ENCODE measurements at regions not wholly inside any gene's neighbourhood (a gene's known extent, or its start where the extent isn't known, plus 50 kb on each side); places are given as distances from the start of the nearest gene placed in this dataset.

DNA sequence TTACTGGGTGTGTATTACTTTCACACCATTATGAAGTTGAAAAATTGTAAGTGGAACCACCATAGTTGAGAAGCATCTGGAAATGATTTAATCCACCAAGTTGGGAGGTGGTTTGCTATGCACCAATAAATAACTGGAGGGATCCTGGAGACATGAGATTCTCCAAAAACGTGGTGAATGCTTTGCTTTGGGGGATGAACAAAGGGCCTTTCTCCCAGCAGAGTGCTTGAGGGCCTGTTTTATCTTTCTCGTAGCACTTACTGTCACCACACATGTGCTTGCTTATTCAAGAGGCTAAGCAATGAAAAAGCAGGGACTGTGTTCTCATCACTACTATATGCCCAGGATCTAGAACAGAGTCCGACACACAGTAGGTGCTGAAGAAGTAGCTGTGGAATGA lies 371.1 kb downstream of the DHX35 start:
- DNase-seq, result no peak

DNA sequence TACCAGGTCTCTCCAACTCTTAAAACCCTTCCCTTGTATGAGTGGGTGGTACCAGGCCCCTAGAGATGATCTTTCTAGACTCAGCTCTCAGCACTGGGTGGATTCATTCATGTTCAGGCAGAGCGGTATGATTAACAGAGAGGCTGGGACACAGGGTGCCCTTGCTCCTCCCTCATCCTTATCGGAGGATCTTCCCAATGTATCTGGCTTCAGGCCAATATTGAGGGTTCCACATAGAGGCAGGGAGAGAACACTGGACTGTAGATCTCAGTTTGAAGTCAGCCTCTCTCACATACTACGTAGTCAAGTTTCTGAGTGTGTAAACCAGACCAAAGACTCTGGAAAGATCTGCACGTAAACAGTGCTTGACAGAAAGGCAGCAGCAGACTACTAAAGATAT lies 366.2 kb downstream of the DHX35 start:
- DNase-seq, result no peak

DNA sequence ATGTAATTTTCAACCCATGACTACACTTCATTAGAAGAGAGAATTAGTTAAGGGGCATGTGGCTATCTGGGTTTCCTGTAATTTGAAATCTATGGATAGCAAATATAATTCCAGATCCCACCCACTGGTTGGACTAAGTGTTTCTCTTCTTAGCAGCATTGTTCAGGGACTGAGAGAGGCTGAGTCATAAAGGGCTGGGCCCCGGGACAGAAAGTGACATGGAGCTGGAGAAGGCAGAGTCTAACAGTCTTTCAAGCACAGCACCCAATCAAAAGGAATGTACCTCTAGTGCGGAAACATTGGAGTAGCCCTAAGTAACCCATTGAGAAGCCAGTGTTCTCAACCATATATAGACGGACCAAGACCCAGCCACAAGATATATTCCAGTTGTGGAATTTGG lies 363.9 kb downstream of the DHX35 start:
- DNase-seq, result no peak

DNA sequence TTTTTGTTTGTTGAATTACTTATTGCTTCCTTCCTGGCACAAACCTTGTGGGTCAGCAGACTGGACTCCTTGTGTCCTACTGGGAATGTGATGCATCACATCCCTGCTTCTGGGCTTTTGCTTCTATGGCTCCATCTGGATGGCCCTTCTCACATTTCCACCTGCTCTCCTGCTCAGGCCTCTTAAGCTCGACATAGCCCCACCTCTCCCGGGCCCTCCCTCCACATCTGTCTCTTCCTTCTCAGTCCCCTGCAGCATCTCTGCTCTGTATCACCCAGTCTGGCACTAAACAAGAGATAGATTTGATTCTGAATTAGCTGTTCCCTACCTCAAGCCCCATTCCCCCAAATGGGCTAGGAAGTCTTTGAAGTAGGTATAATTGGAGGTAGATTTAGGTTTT lies 356.8 kb downstream of the DHX35 start:
- DNase-seq, result no peak

DNA sequence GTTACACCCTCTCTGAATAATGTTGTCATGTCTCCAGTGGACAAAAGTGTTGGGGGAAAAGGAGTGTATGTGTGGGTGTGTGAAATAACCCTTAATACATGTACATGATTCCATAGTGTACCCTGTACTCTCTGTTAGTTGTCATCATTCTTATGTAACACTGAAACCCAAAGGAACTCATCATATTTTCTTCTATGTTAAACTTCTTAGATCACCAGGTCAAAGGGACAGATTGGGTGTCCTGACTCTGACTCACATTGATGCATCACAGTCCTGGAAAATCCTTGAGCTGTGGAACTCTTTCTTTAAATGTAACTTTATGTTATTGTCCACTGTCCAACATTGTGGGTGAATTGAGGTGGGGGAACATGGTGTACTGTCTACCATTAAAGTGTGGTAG lies 350.5 kb downstream of the DHX35 start:
- no peak for DNase-seq

DNA sequence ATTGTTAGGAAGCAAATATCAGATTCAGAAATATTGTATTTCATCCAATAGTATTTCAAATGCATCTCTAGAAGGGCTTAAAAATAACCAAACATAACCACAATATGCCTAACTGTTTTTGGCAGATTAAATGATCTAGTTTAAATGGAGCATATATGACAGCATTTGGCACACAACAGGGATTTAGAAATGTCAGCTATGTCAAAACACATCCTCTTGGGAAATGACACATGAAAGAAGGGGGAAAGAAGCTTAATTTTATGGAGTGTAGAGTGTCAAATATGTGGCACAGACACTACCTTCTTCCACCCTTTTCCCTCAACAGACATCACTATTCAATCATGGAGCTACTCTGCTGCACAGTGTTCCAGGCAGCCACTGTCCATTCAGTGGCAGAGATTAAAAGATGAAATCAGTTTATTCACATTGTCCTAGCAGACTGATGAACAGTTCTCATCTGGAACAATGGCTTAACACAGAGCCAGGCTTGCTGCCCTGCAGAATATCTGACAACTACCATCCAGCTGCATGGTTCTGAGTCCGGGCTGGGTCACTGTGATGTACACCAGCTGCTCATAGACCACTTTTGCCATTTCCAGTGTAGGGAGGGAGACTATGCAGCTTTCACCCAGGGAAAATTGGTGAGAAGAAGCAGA lies 349.8 kb downstream of the DHX35 start:
- no peak for DNase-seq

DNA sequence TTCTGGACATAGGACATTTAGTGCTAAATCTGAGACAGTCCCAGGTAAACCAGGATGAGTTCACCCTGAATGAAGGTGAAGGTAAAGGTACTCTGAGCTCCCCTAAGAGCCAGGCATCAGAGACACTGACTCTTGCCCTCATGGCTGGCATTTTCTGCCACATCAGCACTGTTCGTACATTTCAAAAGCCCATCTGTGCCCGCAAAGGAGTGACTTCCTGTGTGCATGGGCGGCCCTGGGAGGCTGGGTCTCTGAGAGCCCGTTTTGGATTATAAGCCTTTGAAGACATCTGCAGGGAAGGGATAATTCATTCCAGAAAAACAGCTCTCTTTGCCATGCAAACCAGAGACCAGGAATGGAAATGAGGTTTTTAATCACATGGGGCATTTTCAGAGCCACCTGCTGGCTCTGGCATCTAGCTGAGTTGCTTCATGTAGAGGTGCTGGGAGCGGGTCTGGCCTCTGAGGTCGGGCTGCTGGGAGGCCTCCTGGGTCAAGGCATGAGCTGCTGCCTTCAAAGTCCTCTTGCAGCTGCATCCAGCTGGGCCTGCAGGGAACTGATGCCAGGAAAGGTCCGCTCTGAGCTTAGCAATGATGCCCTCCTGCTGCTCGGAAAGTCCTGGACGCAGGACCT lies 348.3 kb downstream of the DHX35 start:
- no peak for DNase-seq

DNA sequence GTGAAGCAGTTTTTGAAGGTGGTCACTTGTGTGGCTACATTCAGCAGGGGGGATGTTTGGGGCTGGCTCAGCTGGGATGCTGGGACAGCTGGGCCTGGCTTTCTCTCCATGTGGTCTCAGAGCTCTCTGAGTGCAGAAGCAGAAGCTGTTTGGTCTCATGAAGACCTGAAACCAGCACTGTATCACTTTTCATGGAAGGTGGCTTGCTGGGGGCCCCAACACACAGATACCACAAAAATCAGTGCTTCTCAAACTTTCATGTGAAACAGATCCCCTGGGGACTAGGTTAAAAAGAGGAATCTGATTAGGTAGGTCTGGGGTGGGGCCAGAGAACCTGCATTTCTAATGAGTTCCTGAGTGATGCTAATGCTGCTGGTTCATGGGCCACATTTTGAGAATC lies 347.3 kb downstream of the DHX35 start:
- DNase-seq, result no peak

DNA sequence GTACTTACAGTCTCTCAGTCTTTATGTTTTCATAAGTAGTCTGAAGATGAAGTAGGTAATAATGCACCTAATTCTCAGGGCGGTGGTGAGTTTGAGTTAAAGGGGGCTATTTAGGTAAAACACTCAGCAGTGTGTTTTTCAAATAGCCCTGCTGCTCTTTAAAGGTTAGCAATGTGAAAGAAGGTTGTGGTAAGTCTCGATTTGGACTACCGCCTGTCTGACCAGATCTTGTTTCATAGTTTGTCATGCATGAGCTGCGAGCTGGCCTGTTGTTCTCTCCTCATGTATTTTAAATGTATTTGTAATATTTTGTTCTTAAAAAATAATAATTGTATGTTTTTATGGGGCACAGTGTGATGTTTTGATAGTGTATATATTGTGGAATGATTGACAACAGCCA lies 340.2 kb downstream of the DHX35 start:
- DNase-seq, result no peak

DNA sequence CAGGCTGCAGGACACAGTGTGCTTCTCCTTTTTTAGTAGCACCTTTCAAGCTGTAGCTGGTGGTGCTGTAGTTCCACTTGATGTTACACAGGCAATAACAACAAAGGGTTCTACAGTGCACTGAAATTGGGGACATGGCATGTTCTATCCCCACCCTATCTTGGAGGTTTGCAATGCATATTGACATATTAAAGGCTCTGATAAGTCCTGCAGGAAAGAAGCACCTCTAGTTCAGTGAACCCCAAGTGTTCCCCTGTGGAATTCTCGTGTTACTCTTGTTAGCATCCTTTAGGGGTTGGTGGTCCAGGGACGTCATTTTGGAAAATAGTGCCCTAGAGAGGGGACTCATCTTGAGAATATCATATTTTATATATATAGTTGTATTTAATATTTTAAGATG lies 337.6 kb downstream of the DHX35 start:
- no peak for DNase-seq

DNA sequence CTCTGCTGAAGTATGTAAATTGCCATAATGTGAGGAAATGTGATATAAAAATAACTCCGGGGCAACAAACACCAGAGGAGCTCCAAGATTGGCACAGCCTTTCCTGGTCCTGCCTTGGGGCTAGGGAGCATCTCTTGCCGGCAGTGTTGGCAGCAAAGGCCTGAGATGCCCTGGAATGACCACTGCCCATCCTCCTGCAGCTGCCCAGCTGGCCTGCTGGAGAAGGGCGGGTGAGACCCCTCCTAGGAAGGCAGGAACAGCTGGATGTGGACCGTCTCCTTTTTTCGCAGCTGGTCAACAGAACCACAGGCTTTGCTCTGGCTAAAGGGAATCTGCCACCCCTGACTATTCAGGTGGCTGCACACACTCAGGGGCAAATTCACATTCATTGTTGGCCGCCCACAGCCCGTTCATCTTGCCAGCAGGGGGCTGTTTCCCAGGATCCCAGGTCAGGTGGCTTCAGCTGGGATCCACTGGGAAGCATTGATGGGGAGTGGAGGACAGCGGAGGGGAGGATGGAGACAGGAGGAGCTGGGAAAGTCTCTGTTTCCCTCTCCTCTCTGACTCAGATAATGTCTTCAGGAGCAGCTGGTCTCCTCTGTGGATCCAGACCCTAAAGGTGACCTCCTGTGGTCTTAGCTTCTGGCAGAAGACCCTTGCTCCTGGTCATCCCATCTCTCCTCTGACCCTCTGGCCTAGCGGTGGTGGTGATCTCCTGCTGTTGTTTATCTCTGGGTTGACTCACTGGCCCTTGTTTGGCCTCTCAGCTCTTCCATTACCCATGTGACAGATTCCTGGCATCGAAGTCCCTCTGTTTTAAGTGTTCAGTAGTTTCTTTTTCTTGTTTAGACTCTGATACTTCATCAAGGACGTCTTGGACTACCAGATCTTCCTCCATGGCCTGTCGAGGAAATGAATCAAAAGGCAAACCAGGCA lies 336.7 kb downstream of the DHX35 start:
- DNase-seq, result no peak

DNA sequence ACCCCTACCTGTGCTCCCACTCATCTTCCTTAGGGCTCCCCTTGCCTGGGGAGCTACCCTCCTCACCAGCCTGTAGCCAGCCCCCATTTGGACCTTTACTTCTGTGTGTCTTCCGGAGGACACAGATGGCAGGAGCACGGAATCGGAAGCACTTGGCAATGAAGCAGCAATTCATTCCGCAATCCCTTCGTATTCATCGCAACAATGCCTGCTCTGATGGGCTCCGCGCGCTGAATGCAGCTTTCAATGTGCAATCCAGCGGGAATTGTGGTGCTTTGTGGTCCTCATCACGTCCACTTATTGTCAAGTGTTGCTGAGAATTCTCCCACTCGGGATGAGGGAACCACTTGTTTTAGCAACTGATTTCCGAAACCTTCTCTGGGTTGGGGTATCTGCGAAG lies 336.0 kb downstream of the DHX35 start:
- no peak for DNase-seq

DNA sequence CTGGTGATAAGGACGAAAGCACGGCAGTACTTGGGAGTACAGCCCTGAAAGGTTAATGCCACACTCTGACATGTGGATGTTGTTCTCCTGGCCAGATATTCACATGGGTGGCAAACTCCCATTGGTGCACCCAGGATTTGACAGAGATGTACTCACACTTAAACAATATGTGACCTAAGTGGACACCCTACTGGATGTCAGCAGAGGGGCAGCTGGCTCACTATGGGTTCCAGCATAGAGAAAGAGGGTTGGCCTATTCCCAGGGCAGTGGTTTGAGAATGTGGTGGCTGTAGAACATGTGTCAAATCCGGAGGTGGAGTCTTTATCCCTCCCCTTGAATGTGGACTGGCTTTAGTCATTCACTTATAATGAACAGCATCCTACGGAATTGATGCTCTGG lies 333.2 kb downstream of the DHX35 start:
- DNase-seq, result no peak

DNA sequence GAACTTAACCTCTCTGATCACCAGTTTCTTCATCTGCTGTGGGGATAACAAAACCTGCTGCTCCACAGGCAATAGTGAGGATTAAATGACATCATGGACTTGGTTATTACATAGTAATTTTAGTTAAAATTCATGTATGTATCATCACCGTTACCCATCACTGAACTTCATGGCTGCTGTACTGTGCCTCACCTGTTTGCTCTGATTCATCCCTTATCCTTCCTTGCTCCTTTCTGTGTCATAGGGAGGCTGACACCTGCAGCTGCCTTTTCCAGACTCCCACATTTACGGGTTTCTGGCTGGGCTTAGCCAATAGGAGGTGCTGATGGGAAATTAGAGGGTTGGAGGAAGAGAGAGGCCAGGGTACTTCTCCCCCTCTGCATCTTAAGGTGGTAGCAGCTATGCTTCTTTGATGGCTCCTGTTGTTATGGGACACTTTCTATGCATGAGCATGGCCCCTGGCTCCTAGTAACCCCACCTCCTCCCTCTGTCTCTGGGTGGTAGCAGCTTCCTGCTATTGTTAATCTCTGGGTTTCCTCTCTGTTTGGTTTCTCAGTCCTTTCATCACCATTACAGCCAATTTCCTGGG lies 332.1 kb downstream of the DHX35 start:
- no peak for DNase-seq

DNA sequence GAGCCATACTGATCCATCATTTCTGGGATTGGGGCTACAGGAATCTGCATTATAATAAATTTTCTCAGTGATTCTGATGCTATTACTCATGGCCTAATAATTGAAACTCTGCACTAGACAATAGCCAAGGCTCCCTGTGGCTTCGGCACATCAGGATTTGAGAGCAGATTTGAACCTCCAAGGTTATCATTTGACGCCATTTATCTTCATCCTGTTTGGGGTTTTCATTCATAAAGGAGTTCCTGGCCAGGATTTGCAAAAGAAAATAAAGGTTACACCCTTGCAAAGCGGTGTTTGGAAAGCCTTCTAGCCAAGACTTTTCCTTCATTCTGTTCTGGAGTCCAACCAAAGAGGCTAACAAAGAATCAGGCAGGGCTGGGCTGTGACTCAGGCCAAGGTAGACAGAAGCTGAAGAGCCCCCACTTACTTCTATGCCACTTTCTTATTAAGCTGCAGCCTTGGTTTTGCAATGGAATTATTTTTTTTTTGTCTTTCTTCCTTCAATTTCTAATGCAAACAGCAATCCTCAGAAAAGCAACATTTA lies 330.1 kb downstream of the DHX35 start:
- DNase-seq, result no peak

DNA sequence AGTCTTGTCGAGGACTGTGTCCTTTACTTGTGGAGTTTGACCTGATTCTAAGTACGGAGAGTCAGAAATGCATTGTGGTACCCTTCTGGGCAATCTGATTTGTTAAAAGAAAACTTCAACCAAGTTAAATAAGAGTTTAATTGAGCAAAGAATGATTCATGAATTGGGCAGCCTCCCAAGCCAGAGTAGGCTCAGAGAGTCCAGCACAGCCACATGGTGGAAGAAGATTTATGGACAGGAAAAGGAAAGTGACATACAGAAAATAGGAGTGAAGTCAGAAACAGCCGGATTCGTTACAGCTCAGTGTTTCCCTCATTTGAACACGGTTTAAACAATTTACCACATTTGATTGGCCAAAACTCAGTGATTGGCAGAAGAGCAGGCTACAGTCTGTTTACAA lies 329.2 kb downstream of the DHX35 start:
- DNase-seq, result peak; percentile 45

DNA sequence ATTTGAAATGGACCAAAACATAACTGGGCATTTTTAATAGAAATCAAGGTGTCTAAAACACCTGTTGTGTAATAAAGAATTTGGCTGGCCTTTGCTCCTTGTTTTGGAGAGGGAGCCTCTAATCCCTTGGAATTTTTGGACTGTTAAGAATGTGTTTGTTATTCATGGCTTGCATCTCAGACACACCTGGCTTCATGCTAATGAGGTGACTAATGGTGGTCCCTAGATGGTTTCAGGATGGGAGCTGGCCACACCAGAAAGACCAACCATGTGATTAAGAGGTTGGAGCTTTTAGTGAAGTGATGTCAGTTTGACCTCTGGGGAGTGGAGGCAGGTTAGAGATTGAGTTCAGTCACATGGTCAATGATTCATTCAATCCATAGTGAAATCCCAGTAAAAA lies 328.4 kb downstream of the DHX35 start:
- DNase-seq, result no peak

DNA sequence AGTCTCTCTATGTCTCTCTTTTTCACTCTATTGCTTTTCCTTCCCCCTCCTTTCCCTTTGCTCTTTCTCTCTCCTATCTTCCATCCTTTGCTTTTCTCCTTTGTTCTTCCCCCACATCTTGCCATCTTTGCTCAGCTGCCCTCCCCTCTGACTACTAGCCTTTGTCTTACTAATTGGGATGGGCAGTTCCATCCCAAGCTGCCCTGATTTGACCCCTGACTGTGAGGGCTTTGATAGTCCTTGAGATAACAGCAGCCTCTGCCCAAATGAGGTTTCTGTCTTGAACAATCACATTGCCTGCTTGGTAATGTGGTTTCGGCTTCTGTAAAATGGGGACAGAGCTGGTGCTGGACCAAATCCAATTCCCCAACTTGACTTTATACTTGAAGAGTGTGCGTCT lies 327.7 kb downstream of the DHX35 start:
- no peak for DNase-seq

DNA sequence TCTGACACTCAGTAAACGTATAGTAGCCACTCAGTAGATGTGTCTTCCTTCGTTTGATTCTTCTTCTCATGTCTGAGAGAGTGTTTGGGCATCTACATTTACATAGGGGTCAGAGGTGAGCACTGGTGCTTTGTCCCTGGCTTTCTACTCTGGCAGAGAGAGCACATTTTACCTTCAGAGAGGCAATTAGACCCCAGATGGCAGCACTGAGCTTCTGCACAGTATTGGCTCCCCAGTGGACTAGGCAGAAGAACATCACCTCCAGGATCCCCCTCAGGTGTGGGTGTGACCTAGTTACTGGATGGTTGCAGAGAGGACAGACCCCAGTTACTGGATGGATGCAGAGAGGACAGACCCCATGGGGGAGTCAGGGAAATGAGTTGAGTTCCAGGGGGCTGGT lies 327.2 kb downstream of the DHX35 start:
- DNase-seq, result no peak

DNA sequence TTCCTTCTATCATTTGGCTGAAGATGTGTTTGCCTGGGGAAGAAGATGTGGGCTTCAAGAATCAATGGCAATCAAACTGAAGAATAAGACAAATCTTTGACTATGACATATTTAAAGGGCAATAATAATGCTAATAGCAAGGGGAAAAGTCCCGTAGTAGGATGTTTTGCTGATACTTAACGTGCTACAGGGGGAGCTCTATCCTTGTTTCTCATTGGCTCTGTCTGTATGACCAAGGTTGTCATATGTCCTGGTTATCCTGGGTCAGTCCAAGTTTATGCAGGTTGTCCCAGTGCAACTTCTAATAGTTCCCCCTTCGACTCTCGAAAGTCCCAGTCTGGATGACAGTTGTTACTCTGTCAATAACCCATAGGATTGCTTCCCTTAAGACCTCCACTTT lies 321.3 kb downstream of the DHX35 start:
- DNase-seq, result no peak

DNA sequence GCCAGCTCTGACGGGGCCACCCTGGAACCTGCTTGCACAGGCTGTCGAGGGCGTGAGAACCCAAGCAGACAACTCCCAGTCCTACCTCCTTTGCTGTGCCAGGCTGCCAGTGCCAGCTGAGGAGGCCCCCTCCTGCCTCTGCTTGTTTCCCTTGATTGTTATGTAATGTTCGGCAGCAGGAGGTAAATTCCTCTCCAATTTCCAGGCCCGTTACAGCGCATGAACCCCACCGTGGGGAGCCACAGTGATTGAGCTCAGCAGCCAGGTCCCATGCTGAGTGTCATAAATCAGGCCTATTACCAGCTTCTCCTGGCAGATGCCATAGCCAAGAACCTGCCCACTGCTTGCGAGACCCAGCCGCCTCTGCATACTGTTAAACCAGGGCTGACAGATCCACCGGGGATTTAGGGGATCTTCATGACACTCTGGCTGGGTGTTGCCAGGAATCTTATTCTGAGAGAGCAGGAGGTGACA lies 320.5 kb downstream of the DHX35 start:
- DNase-seq, result no peak

DNA sequence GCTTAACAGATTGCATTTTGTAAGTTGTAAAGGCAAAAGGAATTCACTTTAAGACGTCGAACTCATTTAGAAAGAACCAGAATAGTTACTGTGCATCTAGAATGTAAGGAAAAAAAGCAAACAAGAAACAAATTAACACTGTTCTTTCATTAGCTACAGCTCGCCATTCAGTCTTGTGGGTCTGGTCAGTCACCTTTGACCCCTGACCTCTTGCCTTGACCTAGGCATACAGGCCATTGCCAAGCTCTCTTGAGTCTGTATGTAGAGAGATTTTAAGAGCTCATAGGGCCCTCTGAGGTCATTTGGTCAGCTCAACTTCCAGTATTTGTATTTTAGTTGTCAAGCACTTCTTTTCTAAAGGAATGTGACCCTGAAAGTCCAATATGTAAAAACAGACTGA lies 318.7 kb downstream of the DHX35 start:
- no peak for DNase-seq

DNA sequence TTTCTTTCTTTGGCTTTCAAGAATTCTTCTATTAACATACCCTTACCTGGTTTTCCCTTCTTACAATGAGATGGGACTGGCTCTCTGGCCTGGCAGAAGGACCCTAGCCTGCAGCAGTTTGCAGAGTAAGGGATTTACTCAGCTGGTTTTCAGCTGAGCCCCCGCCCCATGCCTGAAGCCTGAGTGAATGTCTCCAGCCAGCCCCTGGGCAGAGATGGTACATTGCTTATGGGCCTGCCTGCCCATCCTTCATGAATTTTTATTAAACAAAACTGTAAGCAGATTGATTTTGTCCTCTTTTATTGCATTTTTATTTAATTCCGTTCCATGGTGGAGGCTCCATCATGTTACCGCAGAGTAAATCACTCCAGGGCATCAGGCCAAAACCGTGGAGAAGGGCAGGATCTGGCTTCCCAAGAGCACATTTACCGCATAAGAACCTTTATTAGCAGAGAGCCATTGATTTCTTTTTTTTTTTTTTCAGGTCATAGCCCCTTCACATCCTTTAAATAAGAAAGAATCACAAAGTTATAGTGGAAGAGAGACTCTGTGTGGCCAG lies 316.2 kb downstream of the DHX35 start:
- no peak for DNase-seq

Data from femur (tissue), 1 donor.